ENCODE measurements at regions not wholly inside any gene's neighbourhood (a gene's known extent, or its start where the extent isn't known, plus 50 kb on each side); places are given as distances from the start of the nearest gene placed in this dataset.

DNA sequence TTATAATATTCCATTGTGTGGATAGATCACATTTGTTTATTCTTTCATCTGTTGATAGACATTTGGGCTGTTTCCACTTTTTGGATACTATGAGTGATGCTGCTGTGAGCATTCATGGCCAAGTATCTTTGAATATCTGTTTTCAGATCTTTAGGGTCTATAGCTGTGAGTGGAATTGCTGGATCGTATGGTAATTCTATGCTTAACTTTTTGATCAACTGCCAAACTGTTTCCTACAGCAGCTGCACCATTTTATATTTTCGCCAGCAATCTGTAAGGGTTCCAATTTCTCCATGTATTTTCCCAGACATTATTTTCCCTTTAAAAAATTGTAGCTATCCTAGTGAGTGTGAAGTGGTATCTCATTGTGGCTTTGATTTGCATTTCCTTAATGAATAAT lies 238.1 kb downstream of the AACS start:
- no peak overlapping the region for H3K4me3 ChIP-seq (ENCODE audit: low read depth, low read length)
- TF ChIP-seq, protein P1, sequence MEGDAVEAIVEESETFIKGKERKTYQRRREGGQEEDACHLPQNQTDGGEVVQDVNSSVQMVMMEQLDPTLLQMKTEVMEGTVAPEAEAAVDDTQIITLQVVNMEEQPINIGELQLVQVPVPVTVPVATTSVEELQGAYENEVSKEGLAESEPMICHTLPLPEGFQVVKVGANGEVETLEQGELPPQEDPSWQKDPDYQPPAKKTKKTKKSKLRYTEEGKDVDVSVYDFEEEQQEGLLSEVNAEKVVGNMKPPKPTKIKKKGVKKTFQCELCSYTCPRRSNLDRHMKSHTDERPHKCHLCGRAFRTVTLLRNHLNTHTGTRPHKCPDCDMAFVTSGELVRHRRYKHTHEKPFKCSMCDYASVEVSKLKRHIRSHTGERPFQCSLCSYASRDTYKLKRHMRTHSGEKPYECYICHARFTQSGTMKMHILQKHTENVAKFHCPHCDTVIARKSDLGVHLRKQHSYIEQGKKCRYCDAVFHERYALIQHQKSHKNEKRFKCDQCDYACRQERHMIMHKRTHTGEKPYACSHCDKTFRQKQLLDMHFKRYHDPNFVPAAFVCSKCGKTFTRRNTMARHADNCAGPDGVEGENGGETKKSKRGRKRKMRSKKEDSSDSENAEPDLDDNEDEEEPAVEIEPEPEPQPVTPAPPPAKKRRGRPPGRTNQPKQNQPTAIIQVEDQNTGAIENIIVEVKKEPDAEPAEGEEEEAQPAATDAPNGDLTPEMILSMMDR (IDR thresholded peaks at IDR 0.05; ENCODE audit: low read depth, low read length) = no peak
- peaks cover 3% of the 10 kb centered on the region for H3K9me3 ChIP-seq (ENCODE audit: severe bottlenecking)
- no peak for DNase-seq
- no peaks in the 10 kb centered on the region for H3K27me3 ChIP-seq (ENCODE audit: insufficient read depth, low read depth, severe bottlenecking)
- no peaks in the 10 kb centered on the region for H3K36me3 ChIP-seq
- H3K27ac ChIP-seq = no peak overlapping the region

DNA sequence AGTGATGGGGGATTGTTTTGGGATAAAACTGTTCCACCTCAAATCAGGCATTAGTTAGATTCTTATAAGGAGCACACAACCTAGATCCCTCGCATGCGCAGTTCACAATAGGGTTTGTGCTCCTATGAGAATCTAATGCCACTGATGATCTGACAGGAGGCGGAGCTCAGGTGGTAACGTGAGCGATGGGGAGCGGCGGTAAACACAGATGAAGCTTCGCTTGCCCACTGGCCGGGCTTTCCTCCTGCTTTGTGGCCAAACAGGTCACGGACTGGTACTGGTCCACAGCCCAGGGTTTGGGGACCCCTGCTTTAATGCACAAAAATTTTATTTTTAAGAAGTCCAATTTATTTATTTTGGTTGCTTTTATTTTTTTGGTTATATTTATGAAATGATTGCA lies 238.8 kb downstream of the AACS start:
- no peak overlapping the region for H3K27ac ChIP-seq
- no peaks in the 10 kb centered on the region for H3K27me3 ChIP-seq (ENCODE audit: insufficient read depth, low read depth, severe bottlenecking)
- H3K36me3 ChIP-seq = no peaks in the 10 kb centered on the region
- TF ChIP-seq, protein P1 (IDR thresholded peaks at IDR 0.05; ENCODE audit: low read depth, low read length) = no peak
- peaks cover 3% of the 10 kb centered on the region for H3K9me3 ChIP-seq (ENCODE audit: severe bottlenecking)
- no peak for DNase-seq
- H3K4me3 ChIP-seq (ENCODE audit: low read depth, low read length) = no peak overlapping the region

DNA sequence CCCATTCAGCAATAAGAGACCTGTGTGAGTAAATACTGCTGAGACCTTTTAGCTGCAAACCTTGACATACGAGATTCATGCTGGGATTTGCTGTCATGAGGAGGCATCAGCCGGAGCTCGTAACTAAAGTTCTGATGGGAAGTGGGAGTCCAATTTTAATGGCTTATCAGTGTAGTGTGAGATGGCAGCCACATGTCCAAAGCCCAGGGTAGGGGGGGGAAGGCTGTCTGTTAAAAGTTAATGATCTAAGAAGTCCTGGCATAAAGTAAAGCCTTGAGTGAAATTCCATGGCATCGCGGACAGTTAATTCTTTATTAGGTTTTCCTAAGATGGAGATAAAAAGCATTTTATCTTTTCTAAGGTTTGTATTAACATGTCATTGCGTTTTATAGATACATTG lies 240.0 kb downstream of the AACS start:
- Histone ChIP-seq H3K27me3 (ENCODE audit: insufficient read depth, low read depth, severe bottlenecking) (no peaks in the 10 kb centered on the region), H3K36me3 (no peaks in the 10 kb centered on the region), H3K4me3 (ENCODE audit: low read depth, low read length) (no peak overlapping the region), H3K9me3 (ENCODE audit: severe bottlenecking) (peaks cover 3% of the 10 kb centered on the region), H3K27ac (no peak overlapping the region)
- TF ChIP-seq, protein P1 (IDR thresholded peaks at IDR 0.05; ENCODE audit: low read depth, low read length) = no peak
- DNase-seq = no peak

DNA sequence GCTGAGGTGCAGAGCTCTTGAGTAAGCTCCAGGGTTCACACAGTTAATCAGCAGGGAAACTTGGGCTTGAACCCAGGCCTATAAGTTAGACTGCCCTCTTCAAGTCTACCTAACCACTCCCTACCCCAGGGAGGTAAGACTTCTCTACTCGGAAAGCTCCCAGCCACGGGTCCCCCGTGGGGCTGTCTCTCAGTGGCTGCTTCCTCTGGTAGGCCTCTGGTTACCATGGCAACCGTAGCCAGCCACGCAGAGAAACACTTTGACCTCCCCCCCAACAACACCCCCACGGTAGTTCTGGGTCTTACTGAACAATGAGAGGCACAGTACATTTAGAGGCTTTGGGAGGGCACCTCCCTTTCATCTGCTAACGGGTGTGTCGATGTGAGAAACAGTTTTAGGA lies 245.2 kb downstream of the AACS start:
- no peak for DNase-seq
- Histone ChIP-seq H3K4me3 (ENCODE audit: low read depth, low read length) (no peak overlapping the region), H3K27me3 (ENCODE audit: insufficient read depth, low read depth, severe bottlenecking) (peaks cover 3% of the 10 kb centered on the region), H3K36me3 (no peaks in the 10 kb centered on the region), H3K9me3 (ENCODE audit: severe bottlenecking) (no peaks in the 10 kb centered on the region), H3K27ac (no peak overlapping the region)
- TF ChIP-seq, protein P1 (IDR thresholded peaks at IDR 0.05; ENCODE audit: low read depth, low read length) = no peak

DNA sequence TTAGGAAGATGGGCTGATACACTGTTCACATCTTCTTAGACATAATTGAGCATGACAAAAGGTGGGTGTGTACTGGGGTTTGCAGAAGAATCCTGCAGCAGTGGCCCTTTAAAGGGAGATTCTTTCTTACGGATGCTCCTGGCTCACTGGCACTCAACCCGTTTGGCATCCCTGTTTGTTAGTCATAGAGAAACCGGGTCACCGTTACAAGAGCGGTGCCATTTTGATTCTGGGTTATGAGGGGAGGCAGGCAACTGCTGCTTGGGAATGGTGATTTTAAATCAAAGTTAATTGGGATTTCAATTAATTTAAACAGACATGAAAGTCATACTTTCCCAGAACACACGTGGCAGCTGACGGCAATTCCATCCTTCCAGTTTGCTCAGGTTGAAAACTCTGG lies 245.8 kb downstream of the AACS start:
- no peak overlapping the region for H3K4me3 ChIP-seq (ENCODE audit: low read depth, low read length)
- H3K9me3 ChIP-seq (ENCODE audit: severe bottlenecking) = no peaks in the 10 kb centered on the region
- H3K27ac ChIP-seq = no peak overlapping the region
- H3K36me3 ChIP-seq = no peaks in the 10 kb centered on the region
- DNase-seq = no peak
- TF ChIP-seq, protein P1 (IDR thresholded peaks at IDR 0.05; ENCODE audit: low read depth, low read length) = no peak
- H3K27me3 ChIP-seq (ENCODE audit: insufficient read depth, low read depth, severe bottlenecking) = peaks cover 3% of the 10 kb centered on the region

DNA sequence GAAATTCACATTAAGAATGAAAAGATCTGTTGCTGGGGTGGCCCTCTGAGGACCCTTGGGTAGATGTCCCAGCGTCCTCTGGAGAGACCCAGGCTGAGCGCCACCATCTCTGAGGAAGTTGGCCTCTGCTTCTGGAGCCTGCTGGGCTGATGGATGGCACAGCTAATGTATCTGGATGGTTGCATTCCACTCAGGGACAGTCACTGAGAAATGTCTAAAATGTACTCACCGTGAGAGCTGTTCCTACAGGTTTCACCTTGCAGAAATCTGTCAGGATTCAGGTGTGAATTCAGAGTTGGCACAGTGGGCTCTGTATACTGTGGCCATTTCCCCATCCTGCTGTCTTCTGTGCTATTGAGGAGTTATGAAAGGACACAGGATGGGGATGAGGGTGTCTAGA lies 247.2 kb downstream of the AACS start:
- Histone ChIP-seq H3K27me3 (ENCODE audit: insufficient read depth, low read depth, severe bottlenecking) (peaks cover 3% of the 10 kb centered on the region), H3K36me3 (no peaks in the 10 kb centered on the region), H3K9me3 (ENCODE audit: severe bottlenecking) (no peaks in the 10 kb centered on the region), H3K27ac (no peak overlapping the region), H3K4me3 (ENCODE audit: low read depth, low read length) (no peak overlapping the region)
- TF ChIP-seq, protein P1 (IDR thresholded peaks at IDR 0.05; ENCODE audit: low read depth, low read length) = no peak
- DNase-seq = no peak
